Astrocyte of the cerebellum (primary cell): ENCODE measurements at regions not wholly inside any gene's neighbourhood (a gene's known extent, or its start where the extent isn't known, plus 50 kb on each side); places are given as distances from the start of the nearest gene placed in this dataset.

ENCODE experiments used
- DNase-seq: peaks from one replicate; pipeline ENCODE4 v3.0.0-alpha.2; 2011; ENCODE audit warnings: low read depth
- H3K4me3 ChIP-seq: 2 replicates; pipeline ENCODE4 v1.5.1; 2011; ENCODE audit warnings: mild to moderate bottlenecking, low read depth, low read length, moderate library complexity
- CTCF ChIP-seq: IDR thresholded peaks from 2 replicates; pipeline ENCODE4 v1.5.1; 2012; ENCODE audit warnings: low read length, low read depth, moderate library complexity, mild to moderate bottlenecking; ENCODE audit errors: missing control alignments
- in situ Hi-C: cut with HindIII; loops from 2 replicates; pipeline ENCODE4 v1.10.0; 2017; ENCODE audit warnings: low sequenced_read_pairs

- no peak for TF ChIP-seq CTCF
- in situ Hi-C loops: no loop called here
- no peak overlapping the region for H3K4me3 ChIP-seq
- no peak for DNase-seq
Measured at GRCh38 chr18:45387229-45387628, 228.0 kb upstream of the SLC14A2 start.

DNA sequence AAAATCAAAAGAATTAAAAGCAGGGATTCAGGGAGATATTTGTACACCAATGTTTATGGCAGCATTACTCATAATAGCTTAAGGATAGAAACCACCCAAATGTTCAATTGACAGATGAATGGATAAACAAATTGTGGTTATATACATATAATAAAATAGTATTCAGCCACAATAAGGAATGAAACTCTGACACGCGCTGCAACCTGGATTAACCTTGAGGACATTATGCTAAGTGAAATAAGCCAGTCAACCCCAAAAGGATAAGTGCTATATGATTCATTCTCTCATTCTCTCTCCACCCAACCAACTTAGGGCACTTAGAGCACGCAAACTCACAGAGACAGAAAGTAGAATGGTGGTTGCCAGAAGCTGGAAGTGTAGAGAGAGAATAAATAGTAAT, 216.8 kb upstream of the SLC14A2 start:
- H3K4me3 ChIP-seq: no peak overlapping the region
- DNase-seq: no peak
- TF ChIP-seq CTCF: no peak
- in situ Hi-C loops: no loop called here

DNA sequence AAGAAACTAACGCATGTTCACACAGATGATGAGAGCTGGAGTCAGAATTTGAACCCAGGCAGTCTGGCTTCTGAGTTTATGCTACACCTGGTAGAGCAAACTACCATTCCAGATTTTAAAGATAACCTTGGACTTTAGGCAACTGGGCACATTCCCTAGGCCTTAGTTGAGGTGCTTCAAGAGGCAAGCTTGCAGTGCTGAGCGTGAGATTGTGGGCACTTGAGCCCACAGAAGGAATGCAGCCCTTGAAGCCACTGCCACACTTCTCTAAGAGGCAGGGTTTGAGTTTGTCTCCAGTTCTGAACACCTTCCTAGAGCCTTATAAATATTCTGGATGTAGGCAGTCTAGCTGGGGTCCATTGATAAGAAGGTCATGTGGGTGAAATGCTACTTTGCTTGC, 216.1 kb upstream of the SLC14A2 start:
- TF ChIP-seq CTCF: no peak
- in situ Hi-C loops: no loop called here
- H3K4me3 ChIP-seq: no peak overlapping the region
- DNase-seq: no peak

- no peak for TF ChIP-seq CTCF
- no peak for DNase-seq
- in situ Hi-C loops: loop anchor here (5.0 kb wide), 1 partner anchor 43 kb away; no protein-coding TSS in a partner anchor
- no peak overlapping the region for H3K4me3 ChIP-seq
Measured at GRCh38 chr18:45399643-45400042, 215.6 kb upstream of the SLC14A2 start.

DNA sequence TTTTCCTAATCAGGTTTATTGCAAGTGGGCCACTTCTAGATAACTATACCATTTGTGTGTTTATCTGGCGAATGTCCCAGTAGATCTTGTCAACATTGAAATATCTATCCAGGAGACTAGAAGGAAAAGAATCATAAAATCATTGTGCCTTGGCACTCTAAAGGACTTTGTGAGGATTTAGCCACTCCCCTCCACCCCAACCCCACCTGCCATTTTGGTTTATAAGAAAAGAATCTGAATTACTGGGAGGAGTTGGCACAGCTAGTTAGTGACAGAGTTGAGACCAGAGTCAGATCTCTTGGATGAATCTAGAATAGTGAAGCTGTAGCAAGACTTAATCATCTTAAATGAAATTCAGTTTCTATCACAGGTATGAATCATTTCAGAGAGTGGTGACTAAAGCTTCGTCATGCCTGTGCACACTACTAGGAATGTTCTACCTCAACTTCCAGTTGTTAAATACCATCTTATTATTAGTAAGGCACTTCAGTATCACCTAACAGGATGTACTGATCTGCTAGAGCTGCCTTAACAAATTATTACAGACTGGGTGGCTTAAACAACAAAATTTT, 212.7 kb upstream of the SLC14A2 start:
- H3K4me3 ChIP-seq: no peak overlapping the region
- peak; percentile 8 for DNase-seq
- no peak for TF ChIP-seq CTCF
- in situ Hi-C loops: loop anchor here (5.0 kb wide), 1 partner anchor 40 kb away; no protein-coding TSS in a partner anchor

DNA sequence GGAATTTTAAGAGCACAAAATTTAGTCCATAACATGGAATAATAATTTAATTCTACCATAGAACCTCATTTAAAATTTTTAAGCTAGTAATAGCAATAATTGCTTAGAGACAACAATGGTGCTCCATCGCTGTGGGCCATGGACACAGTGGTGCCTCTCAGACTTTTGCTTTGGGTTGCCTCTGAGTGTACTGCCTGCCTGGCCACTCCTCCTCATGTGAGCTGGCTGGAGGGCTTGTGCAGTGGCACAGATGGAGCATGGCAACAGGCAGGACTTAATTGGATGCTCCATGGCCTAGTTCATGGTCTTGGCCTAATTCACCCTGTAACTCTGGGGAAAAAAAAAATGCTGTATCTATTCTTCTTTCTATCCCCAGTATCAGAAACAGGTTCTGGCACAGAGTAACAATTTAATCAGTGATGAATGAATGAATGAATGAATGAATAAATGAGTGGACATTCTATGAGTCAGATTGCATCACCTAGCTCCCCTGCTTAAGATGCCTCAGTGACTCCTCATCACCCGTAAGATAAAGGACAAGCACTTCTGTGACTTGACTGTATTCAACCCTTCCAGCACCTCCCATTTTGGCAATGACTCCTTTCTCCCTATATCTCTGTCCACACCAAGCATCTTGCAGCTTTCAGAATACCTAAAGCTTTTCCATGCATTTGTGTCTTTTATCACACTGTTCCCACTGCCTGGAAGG, 211.8 kb upstream of the SLC14A2 start:
- TF ChIP-seq CTCF: no peak
- DNase-seq: no peak
- no peak overlapping the region for H3K4me3 ChIP-seq
- in situ Hi-C loops: loop anchor here (5.0 kb wide), 1 partner anchor 39 kb away; no protein-coding TSS in a partner anchor
